HCT116 (cell line): ENCODE measurements at regions not wholly inside any gene's neighbourhood (a gene's known extent, or its start where the extent isn't known, plus 50 kb on each side); places are given as distances from the start of the nearest gene placed in this dataset.

Source experiments
- EZH2 ChIP-seq: fragments of 200-600 bp; sonication (generic); IDR thresholded peaks from 2 replicates; pipeline ENCODE4 v1.6.1; 2017; ENCODE audit warnings: antibody characterized with exemption, mixed run types
- POLR2A ChIP-seq: IDR thresholded peaks from 2 replicates; pipeline ENCODE4 v1.7.0; 2011; ENCODE audit warnings: borderline replicate concordance; ENCODE audit not compliant: insufficient read depth, insufficient read length; ENCODE audit errors: extremely low read depth
- POLR2AphosphoS5 ChIP-seq: IDR thresholded peaks from 2 replicates; pipeline ENCODE4 v1.6.1; 2011; ENCODE audit warnings: mild to moderate bottlenecking, low read depth, low read length, moderate library complexity
- RAD21 ChIP-seq: IDR thresholded peaks from 2 replicates; pipeline ENCODE4 v1.6.1; 2012; ENCODE audit warnings: low read depth, mild to moderate bottlenecking
- TF ChIP-seq, protein P1 (sequence below), 3 experiments: fragments of 200-600 bp in 1 of 3; sonication (generic) in 1 of 3; IDR thresholded peaks in 2 of 3; conservative IDR thresholded peaks in 1 of 3; 2 replicates each; pipeline ENCODE4 v1.5.1; 2012 to 2017; ENCODE audit warnings: low read depth in 2 of 3, low read length in 2 of 3, antibody characterized with exemption in 1 of 3, borderline replicate concordance in 1 of 3, control low read depth in 1 of 3, mild to moderate bottlenecking in 1 of 3, mixed read lengths in 1 of 3, mixed run types in 1 of 3, moderate library complexity in 1 of 3; ENCODE audit not compliant: insufficient read depth in 1 of 3
- TF ChIP-seq, protein P2 (sequence below): IDR thresholded peaks from 2 replicates; pipeline ENCODE4 v1.6.1; 2012
- TF ChIP-seq, protein P3 (sequence below): IDR thresholded peaks from 2 replicates; pipeline ENCODE4 v1.6.1; 2011; ENCODE audit warnings: mild to moderate bottlenecking, low read length, moderate library complexity; ENCODE audit not compliant: insufficient replicate concordance; ENCODE audit errors: extremely low read depth

GRCh38 chr17:51505450-51505849, 245.1 kb downstream of the UTP18 start:
- TF ChIP-seq, protein P1, sequence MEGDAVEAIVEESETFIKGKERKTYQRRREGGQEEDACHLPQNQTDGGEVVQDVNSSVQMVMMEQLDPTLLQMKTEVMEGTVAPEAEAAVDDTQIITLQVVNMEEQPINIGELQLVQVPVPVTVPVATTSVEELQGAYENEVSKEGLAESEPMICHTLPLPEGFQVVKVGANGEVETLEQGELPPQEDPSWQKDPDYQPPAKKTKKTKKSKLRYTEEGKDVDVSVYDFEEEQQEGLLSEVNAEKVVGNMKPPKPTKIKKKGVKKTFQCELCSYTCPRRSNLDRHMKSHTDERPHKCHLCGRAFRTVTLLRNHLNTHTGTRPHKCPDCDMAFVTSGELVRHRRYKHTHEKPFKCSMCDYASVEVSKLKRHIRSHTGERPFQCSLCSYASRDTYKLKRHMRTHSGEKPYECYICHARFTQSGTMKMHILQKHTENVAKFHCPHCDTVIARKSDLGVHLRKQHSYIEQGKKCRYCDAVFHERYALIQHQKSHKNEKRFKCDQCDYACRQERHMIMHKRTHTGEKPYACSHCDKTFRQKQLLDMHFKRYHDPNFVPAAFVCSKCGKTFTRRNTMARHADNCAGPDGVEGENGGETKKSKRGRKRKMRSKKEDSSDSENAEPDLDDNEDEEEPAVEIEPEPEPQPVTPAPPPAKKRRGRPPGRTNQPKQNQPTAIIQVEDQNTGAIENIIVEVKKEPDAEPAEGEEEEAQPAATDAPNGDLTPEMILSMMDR (IDR thresholded peaks at IDR 0.05 in 2 of 3, conservative IDR thresholded peaks at IDR 0.05 in 1 of 3; ENCODE audit: borderline replicate concordance in 1 of 3, insufficient read depth in 1 of 3, low read depth in 2 of 3, low read length in 2 of 3), result no peak
- TF ChIP-seq, protein P2, sequence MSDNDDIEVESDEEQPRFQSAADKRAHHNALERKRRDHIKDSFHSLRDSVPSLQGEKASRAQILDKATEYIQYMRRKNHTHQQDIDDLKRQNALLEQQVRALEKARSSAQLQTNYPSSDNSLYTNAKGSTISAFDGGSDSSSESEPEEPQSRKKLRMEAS, result no peak
- TF ChIP-seq POLR2AphosphoS5 (no peak), POLR2A (no peak), RAD21 (no peak), EZH2 (no peak)
- TF ChIP-seq, protein P3, sequence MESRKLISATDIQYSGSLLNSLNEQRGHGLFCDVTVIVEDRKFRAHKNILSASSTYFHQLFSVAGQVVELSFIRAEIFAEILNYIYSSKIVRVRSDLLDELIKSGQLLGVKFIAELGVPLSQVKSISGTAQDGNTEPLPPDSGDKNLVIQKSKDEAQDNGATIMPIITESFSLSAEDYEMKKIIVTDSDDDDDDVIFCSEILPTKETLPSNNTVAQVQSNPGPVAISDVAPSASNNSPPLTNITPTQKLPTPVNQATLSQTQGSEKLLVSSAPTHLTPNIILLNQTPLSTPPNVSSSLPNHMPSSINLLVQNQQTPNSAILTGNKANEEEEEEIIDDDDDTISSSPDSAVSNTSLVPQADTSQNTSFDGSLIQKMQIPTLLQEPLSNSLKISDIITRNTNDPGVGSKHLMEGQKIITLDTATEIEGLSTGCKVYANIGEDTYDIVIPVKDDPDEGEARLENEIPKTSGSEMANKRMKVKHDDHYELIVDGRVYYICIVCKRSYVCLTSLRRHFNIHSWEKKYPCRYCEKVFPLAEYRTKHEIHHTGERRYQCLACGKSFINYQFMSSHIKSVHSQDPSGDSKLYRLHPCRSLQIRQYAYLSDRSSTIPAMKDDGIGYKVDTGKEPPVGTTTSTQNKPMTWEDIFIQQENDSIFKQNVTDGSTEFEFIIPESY, result no peak
